Keratinocyte (primary cell): ENCODE measurements at regions not wholly inside any gene's neighbourhood (a gene's known extent, or its start where the extent isn't known, plus 50 kb on each side); places are given as distances from the start of the nearest gene placed in this dataset.

ENCODE experiments used
- DNase-seq: peaks from one replicate; pipeline ENCODE4 v3.0.0-alpha.2; 2011; ENCODE audit warnings: low read depth, missing footprints, low spot score
- FAIRE-seq: peaks from 2 replicates; lab custom pipeline; 2011; peaks lifted over from hg19 to GRCh38; lab: Jason Lieb, UNC
- H2AFZ ChIP-seq: 2 replicates; pipeline ENCODE4 v1.6.0; 2012; ENCODE audit warnings: low read length, control low read depth, inconsistent platforms; ENCODE audit not compliant: control insufficient read depth
- H3K27ac ChIP-seq: 2 replicates; pipeline ENCODE4 v1.5.1; 2011; ENCODE audit warnings: low read length; ENCODE audit not compliant: control insufficient read depth, insufficient read depth
- H3K27me3 ChIP-seq: 3 replicates; pipeline ENCODE4 v1.6.0; 2011; ENCODE audit warnings: low read length; ENCODE audit not compliant: control insufficient read depth, insufficient read depth; ENCODE audit errors: extremely low read depth
- H3K36me3 ChIP-seq, 2 experiments: 2 replicates in 1 of 2; 3 replicates in 1 of 2; pipeline ENCODE4 v1.5.1; 2011; ENCODE audit warnings: low read length in 2 of 2, mild to moderate bottlenecking in 1 of 2; ENCODE audit not compliant: control insufficient read depth in 2 of 2, insufficient read depth in 2 of 2; ENCODE audit errors: extremely low read depth in 1 of 2
- H3K4me1 ChIP-seq: 3 replicates; pipeline ENCODE4 v1.5.1; 2011; ENCODE audit warnings: low read length; ENCODE audit not compliant: control insufficient read depth, insufficient read depth; ENCODE audit errors: extremely low read depth
- H3K4me2 ChIP-seq: 3 replicates; pipeline ENCODE4 v1.6.0; 2011; ENCODE audit warnings: low read depth, low read length; ENCODE audit not compliant: control insufficient read depth, insufficient read depth; ENCODE audit errors: extremely low read depth
- H3K4me3 ChIP-seq, 3 experiments: fragments of 200-600 bp in 1 of 3; sonication (generic) in 1 of 3; 2 replicates in 2 of 3; 3 replicates in 1 of 3; pipeline ENCODE4 v1.5.1; 2011 to 2016; ENCODE audit warnings: low read length in 3 of 3, mild to moderate bottlenecking in 3 of 3, control low read depth in 2 of 3, inconsistent platforms in 1 of 3, low read depth in 1 of 3, mixed read lengths in 1 of 3, mixed run types in 1 of 3, moderate library complexity in 1 of 3; ENCODE audit not compliant: control insufficient read depth in 2 of 3, insufficient read depth in 2 of 3; ENCODE audit errors: extremely low read depth in 1 of 3
- H3K79me2 ChIP-seq: 2 replicates; pipeline ENCODE4 v1.6.0; 2012; ENCODE audit warnings: low read length; ENCODE audit not compliant: control insufficient read depth, insufficient read depth
- H3K9ac ChIP-seq: 3 replicates; pipeline ENCODE4 v1.6.0; 2011; ENCODE audit warnings: low read length; ENCODE audit not compliant: control insufficient read depth, insufficient read depth; ENCODE audit errors: extremely low read depth
- H3K9me1 ChIP-seq: 3 replicates; pipeline ENCODE4 v1.6.0; 2011; ENCODE audit warnings: low read length; ENCODE audit not compliant: control insufficient read depth, insufficient read depth; ENCODE audit errors: extremely low read depth
- H3K9me3 ChIP-seq: 2 replicates; pipeline ENCODE4 v1.5.1; 2012; ENCODE audit warnings: low read depth, low read length; ENCODE audit not compliant: control insufficient read depth
- H4K20me1 ChIP-seq: 3 replicates; pipeline ENCODE4 v1.6.0; 2011; ENCODE audit warnings: low read length; ENCODE audit not compliant: control insufficient read depth, insufficient read depth; ENCODE audit errors: extremely low read depth
- CTCF ChIP-seq, 3 experiments: IDR thresholded peaks in 1 of 3; conservative IDR thresholded peaks in 1 of 3; optimal IDR thresholded peaks in 1 of 3; 2 replicates in 2 of 3; 3 replicates in 1 of 3; pipeline versions ENCODE3 to v1.5.1; 2011; ENCODE audit warnings: low read length in 3 of 3, mild to moderate bottlenecking in 3 of 3, moderate library complexity in 2 of 3, control low read depth in 1 of 3, inconsistent platforms in 1 of 3; ENCODE audit not compliant: insufficient read depth in 2 of 3; ENCODE audit errors: extremely low read depth in 1 of 3
- EZH2 ChIP-seq: IDR thresholded peaks from one replicate; pipeline ENCODE4 v1.6.1; 2012; ENCODE audit warnings: inconsistent platforms, mild to moderate bottlenecking, low read length, moderate library complexity
- dilution Hi-C: fragments of 300-500 bp; cut with MboI; formaldehyde crosslinking; loops from one replicate; pipeline ENCODE4 v1.7.0; 2020; ENCODE audit warnings: low sequenced_read_pairs; ENCODE audit not compliant: extremely low pct_ligation_motif_present

DNA sequence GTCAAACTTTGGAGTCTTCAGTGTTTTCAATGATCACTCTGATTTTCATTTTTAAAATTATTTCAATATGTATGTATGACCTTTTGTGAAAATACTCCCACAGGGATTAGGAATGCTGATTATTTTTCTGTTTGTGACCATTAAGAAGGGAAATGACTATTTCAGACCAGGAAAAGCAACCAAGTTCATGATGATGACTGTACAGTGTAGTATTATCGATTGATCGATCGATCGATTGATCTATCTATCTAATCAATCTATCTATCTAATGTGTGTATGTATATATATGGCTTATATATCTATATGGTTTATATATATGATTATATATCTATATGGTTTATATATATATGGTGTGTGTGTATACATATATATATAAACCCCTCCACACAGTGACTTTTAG lies 131.5 kb upstream of the VEGFC start:
- no peak overlapping the region for H3K4me2 ChIP-seq
- no peaks in the 10 kb centered on the region for H3K9me3 ChIP-seq
- peaks cover 24% of the 10 kb centered on the region for H3K4me1 ChIP-seq
- no peaks in the 10 kb centered on the region for H3K79me2 ChIP-seq
- H4K20me1 ChIP-seq = no peaks in the 10 kb centered on the region
- no peaks in the 10 kb centered on the region for H3K36me3 ChIP-seq
- dilution Hi-C loops = no loop called here
- no peak overlapping the region for H3K9ac ChIP-seq
- H3K27me3 ChIP-seq = no peaks in the 10 kb centered on the region
- FAIRE-seq (no peak), DNase-seq (no peak)
- H3K9me1 ChIP-seq = no peaks in the 10 kb centered on the region
- H3K27ac ChIP-seq = no peak overlapping the region
- TF ChIP-seq EZH2 = no peak
- no peak for TF ChIP-seq CTCF (optimal IDR thresholded peaks at IDR 0.05 in 1 of 3, IDR thresholded peaks at IDR 0.05 in 1 of 3, conservative IDR thresholded peaks at IDR 0.05 in 1 of 3; ENCODE audit: extremely low read depth in 1 of 3, insufficient read depth in 2 of 3, low read length in 3 of 3)
- H2AFZ ChIP-seq = no peak overlapping the region
- H3K4me3 ChIP-seq = no peak overlapping the region

- no peak overlapping the region for H2AFZ ChIP-seq
- H3K4me2 ChIP-seq = no peak overlapping the region
- H3K4me1 ChIP-seq = peaks cover 16% of the 10 kb centered on the region
- no peak for TF ChIP-seq EZH2
- no peak for TF ChIP-seq CTCF (optimal IDR thresholded peaks at IDR 0.05 in 1 of 3, IDR thresholded peaks at IDR 0.05 in 1 of 3, conservative IDR thresholded peaks at IDR 0.05 in 1 of 3; ENCODE audit: extremely low read depth in 1 of 3, insufficient read depth in 2 of 3, low read length in 3 of 3)
- DNase-seq (no peak), FAIRE-seq (no peak)
- H3K9me1 ChIP-seq = no peaks in the 10 kb centered on the region
- H3K9ac ChIP-seq = no peak overlapping the region
- no peaks in the 10 kb centered on the region for H3K9me3 ChIP-seq
- no peaks in the 10 kb centered on the region for H3K79me2 ChIP-seq
- no peaks in the 10 kb centered on the region for H3K27me3 ChIP-seq
- dilution Hi-C loops = no loop called here
- no peaks in the 10 kb centered on the region for H4K20me1 ChIP-seq
- no peaks in the 10 kb centered on the region for H3K36me3 ChIP-seq
- H3K4me3 ChIP-seq = no peak overlapping the region
- no peak overlapping the region for H3K27ac ChIP-seq
Observed at GRCh38 chr4:176925962-176926361, 133.2 kb upstream of the VEGFC start.
